NCI-H1105 (cell line): ENCODE measurements at regions not wholly inside any gene's neighbourhood (a gene's known extent, or its start where the extent isn't known, plus 50 kb on each side); places are given as distances from the start of the nearest gene placed in this dataset.

Experiments
- DNase-seq: peaks from one replicate; lab custom pipeline; 2025; lab: John Stamatoyannopoulos, UW

DNA sequence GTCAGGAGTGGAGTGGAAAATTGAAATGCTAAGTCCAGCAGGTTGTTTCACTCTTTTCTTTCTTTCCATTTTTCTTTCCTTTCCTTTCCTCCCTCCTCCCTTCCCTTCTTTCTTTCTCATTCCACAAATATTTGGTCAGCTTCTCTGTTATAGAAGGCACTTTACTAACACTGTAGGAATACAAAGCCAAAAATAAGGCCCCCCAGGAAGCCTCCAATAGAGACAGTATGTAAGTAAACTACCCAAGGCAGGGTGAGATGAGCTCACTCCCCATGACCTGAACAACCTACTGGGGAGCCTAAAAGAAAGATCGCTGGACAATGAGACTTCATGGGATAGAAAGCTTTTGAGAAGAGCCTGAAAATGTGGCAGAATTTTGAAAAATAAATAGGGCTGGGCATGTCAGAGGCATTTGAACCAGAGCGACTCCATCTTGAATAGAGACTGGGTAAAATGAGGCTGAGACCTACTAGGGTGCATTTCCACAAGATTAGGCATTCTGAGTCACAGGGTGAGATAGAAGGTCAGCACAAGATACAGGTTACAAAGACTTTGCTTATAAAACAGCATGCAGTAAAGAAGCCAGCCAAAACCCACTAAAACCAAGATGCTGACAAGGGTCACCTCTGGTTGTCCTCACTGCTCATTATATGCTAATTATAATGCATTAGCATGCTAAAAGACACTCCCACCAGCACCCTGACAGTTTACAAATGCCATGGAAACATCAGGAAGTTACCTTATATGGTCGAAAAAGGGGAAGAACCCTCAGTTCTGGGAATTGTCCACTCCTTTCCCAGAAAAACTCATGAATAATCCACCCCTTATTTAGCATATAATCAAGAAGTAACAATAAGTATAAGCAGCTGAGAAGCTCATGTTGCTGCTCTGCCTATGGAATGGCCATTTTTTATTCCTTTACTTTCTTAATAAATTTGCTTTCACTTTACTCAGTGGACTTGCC is 158.9 kb upstream of the EGFLAM start:
- DNase-seq, result no peak

DNA sequence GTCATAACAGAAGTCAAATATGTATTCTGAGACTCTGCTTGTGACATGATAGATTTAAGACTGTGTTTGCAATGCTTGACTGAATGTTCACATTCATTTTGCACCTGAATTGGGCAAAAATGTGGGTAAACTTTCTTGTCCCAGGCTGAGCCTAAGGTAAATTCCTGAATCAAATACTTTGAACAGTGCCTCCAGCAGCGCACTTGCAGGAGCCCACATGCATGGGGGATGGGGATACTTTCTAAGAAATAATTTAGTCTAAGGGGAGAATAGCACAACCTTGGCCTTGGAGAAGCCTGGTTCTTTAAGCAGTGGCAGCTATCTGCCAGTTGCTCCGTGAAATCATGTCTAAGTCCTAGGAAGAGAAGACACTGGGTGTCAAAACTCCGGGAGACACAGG is 163.5 kb upstream of the EGFLAM start:
- DNase-seq, result no peak

DNA sequence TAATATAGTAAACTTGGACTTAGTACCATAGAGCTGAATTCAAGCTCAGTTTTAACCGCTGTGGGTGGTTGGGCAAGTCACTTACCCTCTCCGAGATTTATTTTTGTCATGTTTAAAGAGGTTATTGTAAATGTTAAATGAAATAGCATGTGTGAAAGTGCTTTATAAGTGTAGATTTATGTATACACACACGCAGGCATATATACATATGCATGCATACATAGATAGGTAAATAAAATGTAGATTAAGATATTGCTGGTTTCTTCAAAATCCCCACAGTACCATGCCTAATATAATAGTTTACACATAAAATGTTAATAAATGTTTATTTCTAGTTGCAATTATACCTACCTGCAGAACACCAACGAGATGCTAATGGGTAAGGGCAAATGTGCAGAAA is 164.5 kb upstream of the EGFLAM start:
- DNase-seq, result no peak

DNA sequence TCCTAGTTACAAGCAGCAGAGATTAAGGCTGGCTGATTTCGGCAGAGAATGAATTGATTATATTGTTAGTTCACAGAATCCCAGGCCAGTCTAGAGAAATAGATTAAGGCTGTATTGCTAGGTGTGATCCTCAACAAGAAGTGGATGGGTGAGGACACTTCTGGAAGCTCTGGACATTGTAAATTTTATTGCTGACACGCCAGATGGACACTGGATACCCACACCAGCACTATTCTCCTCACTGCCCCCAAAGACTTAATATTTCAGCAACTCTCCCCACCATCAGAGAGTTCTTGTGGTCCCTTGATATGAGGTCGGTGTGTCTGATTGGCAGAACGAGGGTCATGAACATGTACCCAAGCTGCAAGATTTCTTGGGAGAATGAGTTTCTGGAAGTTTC is 171.6 kb upstream of the EGFLAM start:
- no peak for DNase-seq

DNA sequence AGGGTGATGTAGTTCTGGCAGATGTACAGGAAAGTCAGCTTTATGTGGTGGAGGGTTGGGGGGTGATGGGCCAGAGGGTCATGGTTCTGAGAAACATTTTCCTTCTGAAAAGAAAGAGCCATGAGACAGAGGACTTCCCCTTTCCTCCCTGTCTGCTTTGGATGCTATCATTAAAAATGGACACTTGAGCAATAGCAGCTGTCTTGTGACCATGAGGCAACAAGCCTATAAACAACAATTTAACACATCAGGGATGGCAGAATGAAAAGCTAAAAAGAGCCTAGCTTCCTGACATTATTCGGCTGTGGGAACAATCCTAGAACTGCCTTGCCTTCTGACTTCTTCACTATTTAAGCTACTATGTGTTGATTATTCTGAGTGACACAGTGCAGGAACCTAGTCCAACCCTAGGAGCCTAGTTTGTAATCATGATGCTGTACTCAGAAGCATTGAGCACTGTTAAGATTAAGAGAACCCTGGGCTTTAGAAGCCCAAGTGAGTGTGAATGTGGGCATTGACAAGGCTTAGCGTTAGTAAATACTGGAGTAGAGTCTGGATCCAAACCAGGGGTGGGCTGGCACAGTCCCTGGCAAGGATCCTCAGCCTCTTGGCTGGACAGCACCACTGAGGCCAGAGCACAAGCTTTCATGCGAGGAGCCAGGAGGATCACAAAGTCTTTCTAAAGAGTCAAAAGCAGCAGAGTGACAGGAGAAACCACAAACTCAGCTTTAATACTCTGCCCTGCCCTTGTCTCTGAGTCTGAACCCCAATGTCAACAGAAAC is 178.5 kb upstream of the EGFLAM start:
- no peak for DNase-seq

DNA sequence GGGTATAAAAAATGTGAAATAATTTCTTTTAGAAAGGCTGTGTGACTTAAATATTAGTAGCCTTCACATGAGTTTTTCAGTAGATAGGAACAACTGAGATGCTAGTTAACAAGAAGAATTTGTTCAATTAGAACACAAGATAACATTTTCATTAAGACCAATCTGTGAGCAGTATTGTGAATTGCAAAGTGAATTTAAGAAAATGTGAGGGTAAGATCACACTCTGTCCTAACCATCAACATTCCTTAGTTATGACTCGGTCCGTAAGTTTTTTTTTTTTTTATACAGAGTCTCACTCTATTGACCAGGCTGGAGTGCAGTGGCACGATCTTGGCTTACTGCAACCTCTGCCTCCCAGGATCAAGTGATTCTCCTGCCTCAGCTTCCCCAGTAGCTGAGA is 180.2 kb upstream of the EGFLAM start:
- DNase-seq, result no peak

DNA sequence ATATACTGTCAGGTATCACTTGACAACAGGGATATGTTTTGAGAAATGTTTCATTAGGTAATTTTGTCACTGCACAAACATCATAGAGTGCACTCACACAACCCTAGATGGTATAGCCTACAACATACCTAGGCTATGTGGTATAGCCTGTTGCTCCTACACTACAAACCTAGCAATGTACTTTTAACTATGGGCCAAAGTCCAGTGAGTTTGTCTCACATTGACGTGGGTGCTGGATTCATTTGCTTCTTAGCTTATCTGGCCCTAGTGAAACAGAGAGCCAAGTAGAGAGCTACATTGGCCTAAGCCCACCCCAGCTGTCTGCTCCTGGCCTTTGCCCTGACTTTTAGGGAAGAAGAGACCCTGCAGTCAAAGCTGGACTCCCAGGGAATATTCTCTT is 180.7 kb upstream of the EGFLAM start:
- DNase-seq, result no peak

DNA sequence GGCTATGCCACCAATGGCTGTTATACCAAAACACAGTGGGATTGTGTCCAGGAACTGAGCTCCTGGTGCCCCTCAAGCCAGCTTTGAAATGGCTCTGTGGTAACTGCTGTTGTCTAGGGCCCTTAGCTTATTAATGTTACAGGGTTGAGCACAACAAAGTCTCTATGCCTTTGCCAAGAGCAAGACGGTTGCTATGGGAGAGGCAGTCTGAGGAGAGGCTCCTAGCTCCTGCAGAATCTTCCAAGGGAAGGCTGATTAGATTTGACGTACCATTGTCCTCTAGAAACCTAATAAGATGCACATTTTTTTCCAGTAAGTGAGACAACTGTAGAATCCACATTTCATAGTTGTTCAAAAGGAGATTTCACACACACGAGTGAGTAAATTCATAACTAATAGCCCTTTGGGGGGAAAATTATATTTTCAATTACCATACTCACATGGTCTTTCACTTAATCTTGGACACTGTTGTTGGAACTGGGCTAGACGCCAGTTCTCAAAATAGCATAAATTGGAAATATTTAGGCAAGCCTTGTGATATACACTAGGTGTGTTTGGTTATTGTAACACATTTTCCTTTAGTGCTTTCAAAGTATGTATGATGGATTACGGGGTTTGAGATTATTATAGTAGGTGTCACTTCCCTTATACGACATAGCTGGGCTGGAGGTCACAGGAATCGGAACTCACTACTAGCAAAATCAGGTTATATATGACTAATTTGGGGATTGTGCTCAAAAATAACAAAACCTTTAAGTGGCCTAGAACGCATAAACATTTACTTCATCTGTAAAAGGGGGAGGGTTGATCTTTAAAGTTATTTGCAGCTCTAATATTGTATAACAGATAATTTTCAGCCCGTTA is 186.3 kb upstream of the EGFLAM start:
- no peak for DNase-seq

DNA sequence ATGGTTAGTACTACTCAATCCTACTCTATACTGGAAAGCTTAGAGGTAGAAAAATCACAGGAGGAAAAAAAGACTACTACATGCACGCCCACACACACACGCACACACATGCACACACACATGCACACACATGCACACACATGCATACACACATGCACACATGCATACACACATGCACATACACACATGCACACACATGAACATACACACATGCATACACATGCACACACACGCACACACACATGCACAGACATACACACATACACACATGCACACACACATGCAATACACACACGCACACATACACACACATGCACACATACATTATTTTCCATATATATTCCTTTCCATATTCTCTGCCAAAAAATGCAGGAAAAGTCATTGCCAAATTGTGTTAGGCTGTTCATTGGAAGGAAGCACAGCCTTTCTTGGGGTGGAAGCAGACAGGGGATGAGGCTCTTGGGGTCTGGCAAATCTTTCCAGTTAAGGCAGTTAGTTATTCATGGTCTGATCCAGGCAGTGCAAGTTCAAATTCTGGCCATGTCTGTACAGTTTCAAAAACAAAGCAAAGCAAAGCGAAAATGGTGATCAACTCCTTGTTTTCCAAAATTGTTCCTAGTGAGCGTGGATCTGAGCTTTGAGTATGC is 187.9 kb upstream of the EGFLAM start:
- DNase-seq, result no peak

DNA sequence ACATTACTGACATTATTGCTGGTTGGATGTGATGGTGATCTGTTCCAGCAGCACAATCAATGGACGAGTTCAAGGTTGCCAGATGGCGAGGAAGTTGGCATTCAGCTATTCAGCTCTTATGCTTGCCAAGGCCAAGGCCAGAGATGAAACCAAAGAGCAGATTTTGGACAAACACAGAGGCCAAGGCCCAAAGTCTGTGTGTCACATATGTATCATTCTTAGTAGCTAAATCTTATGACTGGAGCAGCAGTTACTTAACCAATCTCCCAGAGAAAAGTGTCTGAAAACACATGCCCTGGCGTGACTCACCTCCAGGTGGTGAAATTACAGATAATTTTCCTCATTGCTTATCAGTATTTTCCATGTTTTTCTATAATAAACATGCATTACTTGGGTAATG is 189.0 kb upstream of the EGFLAM start:
- no peak for DNase-seq

DNA sequence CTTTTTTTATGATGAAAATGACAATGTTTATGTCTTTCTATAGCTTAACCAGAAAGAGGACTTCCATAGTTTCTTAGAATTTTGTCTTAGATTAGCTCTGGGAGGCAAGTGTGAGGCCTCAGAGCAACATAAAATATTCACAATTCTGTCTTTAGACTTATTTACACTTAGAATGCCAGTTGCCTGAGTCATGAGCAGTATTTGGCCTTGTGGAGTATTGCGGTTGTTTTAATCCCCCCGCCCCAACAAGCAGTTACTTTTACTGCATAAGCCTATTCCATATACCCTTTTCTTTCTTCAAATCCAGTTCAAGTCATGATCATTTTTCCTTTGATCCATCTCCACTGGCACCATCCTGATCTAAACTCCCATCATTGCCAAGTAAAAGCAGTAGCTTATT is 198.0 kb upstream of the EGFLAM start:
- DNase-seq, result no peak

DNA sequence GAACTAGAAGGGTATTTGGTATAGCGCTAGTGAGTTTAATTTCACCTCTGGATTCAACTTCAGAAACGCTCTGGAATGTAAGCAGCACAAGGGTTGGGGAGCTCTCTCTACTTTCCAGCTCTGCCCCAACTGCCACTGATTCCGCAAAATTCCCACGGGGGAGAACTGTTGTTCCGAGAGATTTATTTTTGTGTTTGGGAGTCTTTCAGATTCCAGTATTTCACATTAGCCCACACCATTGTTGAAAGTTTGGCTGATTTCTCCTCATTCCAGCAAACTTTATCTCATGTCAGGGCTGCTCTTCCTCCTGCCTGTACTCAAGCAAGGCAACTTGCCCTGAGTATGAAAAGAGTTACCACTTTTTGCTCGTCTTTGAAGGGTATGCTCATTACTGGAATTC is 198.5 kb upstream of the EGFLAM start:
- DNase-seq, result no peak

DNA sequence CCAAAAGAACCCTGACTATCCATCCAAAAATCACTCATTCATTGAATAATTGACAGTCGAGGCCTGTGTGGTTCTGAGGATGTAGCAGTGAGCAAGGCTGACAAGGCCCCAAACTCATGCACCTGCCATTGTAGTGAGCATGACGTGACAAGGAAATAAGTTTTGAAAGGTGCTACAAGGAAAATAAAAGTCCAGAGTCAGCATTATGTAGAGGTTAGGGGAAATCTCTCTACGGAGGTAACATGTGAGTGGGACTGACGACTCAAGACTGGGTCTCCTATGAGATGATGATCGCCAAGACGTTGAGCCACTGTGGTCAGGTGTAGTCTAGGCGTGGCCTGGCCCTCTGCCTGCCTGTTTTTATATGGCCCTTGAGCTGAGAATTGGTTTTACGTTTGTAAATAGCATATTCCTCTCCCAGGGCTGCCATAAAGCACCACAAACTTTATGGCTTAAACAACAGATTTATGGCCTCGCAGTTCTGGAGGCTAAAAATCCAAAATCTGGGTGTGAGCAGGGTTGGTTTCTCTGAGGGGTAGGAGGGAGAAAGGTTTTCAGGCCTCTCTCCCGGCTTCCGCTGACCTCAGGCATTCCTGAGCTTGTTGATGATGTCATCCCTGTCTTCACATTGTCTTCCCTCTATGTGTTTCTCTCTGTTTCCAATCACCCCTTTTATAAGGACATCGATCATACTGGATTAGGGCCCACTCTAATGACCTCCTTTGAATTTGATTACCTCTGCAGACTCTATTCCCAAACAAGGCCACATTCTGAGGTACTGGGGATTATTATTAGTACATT is 206.4 kb upstream of the EGFLAM start:
- DNase-seq, result no peak

DNA sequence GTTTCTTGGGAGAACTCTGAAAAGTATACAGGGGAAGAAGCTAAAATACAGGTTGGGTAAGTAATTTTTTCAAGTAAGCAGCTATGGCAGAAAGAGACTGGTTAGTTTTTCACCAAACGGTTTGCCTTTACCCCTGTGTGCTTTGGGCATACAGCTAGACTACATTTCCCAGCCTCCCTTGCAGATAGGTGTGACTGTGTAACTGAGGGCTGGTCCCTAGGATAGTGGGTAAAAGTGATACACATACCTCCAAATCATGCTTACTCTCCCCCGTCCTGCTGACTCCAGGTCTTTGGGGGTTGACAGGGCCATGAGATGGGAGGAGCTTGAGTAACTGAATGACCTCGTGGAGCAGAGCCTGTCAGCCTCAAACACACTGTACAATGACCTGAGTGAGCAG is 208.6 kb upstream of the GDNF start:
- DNase-seq, result no peak

DNA sequence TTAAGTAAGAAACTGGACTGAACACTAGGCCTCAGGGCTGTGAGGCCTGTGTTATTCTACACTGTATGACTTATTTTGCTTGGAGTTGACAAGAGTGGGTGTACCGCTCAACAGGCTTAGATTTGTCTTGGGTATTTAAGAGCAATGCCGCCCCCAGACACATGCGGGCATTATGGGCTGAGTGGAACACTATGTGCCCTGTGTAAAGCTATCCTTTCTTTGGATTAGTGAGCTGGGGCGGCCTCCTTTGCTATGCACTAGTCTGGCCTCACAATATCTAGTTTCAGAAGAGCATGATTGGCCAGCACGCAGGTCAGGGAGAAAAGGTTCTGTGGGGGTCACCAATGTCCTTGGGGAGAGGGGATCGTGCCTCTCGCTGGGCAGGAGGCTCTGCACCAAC is 206.3 kb upstream of the GDNF start:
- DNase-seq, result no peak

DNA sequence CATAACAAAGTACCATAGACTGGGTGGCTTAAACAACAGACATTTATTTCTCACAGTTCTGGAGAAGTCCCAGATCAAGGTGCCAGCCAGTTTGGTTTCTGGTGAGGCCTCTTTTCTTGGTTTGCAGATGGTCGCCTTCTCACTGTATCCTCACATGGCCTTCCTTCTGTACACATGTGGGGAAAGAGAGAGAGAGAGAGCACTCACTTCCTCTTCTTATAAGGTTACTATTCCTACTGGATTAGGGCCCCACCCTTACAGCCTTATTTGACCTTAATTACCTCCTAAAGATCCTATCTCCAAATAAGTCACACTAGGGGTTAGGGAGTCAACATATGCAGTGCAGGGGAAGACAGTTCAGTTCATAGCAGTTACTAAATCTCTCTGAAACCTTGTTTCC is 205.6 kb upstream of the GDNF start:
- no peak for DNase-seq

DNA sequence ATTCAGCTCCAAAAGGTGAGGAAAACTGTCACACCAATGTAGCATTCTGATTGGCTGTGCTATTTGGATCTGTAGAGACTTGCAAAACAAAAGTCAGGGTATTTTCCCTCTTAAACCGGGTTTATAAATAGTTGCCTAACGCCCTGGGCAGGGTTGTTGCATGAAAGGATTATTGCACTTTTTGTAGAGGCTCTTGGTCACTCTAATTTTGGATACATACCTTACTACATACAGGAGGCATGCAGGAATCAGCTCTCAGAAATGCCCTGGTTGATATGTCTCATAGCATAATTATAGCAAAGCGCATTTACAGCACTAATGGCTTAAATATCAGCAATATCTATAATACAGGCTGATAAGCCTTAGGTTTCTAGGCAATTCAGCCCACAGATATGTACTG is 200.0 kb upstream of the GDNF start:
- no peak for DNase-seq

DNA sequence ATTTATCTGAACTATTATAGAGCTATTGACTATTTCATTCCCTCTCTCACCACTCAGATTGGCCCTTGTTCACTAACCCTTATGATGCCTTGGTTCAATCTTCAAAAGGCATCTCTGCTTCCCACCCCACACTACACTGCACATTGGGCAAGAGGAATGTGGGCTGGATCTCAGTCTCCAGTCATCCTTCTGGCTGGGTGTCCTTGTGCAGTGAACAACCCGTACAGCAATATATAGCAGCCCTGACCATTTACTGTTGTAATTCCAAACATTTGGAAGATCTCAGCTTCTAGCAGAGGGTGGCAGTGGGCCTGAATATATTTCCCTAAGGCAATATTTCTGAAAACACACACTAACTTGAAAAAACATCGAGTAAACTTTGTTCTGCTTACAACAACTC is 199.2 kb upstream of the GDNF start:
- DNase-seq, result no peak

DNA sequence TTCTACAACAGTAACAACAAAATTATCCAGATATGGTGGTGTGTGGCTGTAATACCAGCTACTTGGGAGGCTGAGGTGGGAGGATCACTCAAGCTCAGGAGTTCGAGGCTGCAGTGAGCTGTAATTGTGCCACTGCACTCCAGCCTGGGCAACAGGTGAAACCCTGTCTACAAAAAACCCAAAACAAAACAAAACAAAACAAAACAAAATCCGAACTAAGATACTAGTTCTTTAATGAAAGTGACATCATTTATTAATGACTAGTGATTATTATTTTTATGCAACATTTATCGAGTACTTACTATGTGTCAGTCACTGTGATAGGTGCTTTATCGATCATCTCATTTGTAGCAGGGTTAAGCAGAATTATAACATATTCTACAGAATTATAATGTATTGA is 196.9 kb upstream of the GDNF start:
- DNase-seq, result no peak

DNA sequence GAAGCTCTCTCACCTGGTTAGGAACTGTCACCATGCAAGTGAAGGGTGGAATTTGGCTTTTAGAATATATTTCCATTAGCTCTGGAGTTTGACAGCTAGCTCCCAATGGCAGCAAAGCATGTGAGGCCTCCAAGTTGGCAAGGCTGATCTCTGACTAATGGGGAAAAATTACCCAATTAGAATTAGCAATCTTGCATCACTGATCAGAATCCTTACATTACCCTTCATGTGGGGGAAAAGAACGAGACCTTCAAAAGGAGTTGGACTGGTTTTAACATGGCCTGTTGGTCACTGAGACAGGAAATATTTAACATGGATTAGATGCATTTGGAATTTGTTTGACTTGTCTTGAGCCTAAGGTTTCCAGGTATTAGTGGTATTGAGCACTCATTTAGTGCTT is 192.3 kb upstream of the GDNF start:
- DNase-seq, result no peak

DNA sequence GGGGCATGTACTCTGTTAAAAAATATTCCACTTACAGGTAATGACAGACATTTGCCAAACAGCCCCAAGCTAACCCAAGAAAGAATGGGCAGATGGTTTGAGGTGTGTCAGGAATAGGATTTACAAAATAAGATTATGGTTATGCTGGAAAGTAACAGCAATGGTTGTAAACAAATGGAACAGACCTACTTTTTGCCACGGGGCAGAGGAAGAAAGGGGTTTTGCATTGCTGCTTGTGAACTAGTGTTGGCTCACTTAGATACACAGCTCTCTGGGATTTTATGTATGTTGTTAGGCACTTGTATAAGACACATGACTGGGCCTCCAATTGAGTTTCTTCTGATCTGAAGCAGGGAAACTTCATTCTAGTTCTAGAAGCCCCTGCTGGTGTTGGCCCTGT is 191.5 kb upstream of the GDNF start:
- DNase-seq, result no peak
